ENCODE measurements at regions not wholly inside any gene's neighbourhood (a gene's known extent, or its start where the extent isn't known, plus 50 kb on each side); places are given as distances from the start of the nearest gene placed in this dataset.

DNA sequence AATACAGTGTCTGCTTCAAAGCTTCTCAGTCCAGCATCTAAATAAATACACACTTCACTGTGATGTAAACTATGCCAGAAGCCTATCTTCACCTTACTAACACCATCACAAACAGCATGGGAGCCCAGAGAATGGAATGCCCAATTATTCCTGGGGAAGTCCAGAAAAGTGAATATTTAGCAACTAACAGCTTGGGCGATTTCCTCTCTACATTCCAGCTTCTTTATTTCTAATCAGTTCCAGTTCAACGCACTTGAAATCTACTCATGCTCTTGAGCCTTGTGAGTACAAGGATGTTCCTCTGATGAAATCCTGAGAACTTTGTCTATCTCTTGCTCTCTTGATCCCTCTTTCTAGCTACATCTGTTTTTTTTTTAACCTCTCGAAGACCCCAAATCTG is 100.4 kb upstream of the C9orf72 start:
- no peak for DNase-seq (ENCODE audit: low read depth, low spot score)
- in situ Hi-C loops (cut with HindIII; ENCODE audit: low pct_unique_long_range_greater_than_20kb, low sequenced_read_pairs) = no loop called here
- TF ChIP-seq, protein P1, sequence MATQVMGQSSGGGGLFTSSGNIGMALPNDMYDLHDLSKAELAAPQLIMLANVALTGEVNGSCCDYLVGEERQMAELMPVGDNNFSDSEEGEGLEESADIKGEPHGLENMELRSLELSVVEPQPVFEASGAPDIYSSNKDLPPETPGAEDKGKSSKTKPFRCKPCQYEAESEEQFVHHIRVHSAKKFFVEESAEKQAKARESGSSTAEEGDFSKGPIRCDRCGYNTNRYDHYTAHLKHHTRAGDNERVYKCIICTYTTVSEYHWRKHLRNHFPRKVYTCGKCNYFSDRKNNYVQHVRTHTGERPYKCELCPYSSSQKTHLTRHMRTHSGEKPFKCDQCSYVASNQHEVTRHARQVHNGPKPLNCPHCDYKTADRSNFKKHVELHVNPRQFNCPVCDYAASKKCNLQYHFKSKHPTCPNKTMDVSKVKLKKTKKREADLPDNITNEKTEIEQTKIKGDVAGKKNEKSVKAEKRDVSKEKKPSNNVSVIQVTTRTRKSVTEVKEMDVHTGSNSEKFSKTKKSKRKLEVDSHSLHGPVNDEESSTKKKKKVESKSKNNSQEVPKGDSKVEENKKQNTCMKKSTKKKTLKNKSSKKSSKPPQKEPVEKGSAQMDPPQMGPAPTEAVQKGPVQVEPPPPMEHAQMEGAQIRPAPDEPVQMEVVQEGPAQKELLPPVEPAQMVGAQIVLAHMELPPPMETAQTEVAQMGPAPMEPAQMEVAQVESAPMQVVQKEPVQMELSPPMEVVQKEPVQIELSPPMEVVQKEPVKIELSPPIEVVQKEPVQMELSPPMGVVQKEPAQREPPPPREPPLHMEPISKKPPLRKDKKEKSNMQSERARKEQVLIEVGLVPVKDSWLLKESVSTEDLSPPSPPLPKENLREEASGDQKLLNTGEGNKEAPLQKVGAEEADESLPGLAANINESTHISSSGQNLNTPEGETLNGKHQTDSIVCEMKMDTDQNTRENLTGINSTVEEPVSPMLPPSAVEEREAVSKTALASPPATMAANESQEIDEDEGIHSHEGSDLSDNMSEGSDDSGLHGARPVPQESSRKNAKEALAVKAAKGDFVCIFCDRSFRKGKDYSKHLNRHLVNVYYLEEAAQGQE (IDR thresholded peaks at IDR 0.05; ENCODE audit: insufficient read depth in 1 of 2, low read depth in 2 of 2, low read length in 1 of 2) = no peak
- no peak for TF ChIP-seq POLR2AphosphoS5 (IDR thresholded peaks at IDR 0.05; ENCODE audit: low read depth, low read length)
- TF ChIP-seq, protein P2, sequence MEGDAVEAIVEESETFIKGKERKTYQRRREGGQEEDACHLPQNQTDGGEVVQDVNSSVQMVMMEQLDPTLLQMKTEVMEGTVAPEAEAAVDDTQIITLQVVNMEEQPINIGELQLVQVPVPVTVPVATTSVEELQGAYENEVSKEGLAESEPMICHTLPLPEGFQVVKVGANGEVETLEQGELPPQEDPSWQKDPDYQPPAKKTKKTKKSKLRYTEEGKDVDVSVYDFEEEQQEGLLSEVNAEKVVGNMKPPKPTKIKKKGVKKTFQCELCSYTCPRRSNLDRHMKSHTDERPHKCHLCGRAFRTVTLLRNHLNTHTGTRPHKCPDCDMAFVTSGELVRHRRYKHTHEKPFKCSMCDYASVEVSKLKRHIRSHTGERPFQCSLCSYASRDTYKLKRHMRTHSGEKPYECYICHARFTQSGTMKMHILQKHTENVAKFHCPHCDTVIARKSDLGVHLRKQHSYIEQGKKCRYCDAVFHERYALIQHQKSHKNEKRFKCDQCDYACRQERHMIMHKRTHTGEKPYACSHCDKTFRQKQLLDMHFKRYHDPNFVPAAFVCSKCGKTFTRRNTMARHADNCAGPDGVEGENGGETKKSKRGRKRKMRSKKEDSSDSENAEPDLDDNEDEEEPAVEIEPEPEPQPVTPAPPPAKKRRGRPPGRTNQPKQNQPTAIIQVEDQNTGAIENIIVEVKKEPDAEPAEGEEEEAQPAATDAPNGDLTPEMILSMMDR (IDR thresholded peaks at IDR 0.05) = no peak
- TF ChIP-seq TCF7L2 (IDR thresholded peaks at IDR 0.05; ENCODE audit: low read depth, low read length) = no peak
- no peak for TF ChIP-seq SIN3A (IDR thresholded peaks at IDR 0.05; ENCODE audit: borderline replicate concordance, insufficient read depth, low read depth, low read length)
- ChIA-PET CTCF (no interaction called here), POLR2A (no interaction called here)
- no TSS peak for BruUV-seq (replicated peaks)
- intact Hi-C loops (cut with micrococcal nuclease; ENCODE audit: unreplicated experiment) = no loop called here
- Histone ChIP-seq H3K36me3 (ENCODE audit: control insufficient read depth, insufficient read depth, low read length) (no peaks in the 10 kb centered on the region), H3K9me3 (ENCODE audit: control insufficient read depth, insufficient read depth, low read depth, low read length) (no peaks in the 10 kb centered on the region), H3K27me3 (ENCODE audit: control insufficient read depth, insufficient read depth, low read length) (no peaks in the 10 kb centered on the region), H3K27ac (ENCODE audit: low read length) (no peak overlapping the region), H3K4me1 (ENCODE audit: control insufficient read depth, insufficient read depth, low read length) (no peaks in the 10 kb centered on the region), H3K4me3 (ENCODE audit: low read depth in 2 of 2, low read length in 2 of 2) (no peak overlapping the region)
- no peak for ATAC-seq

DNA sequence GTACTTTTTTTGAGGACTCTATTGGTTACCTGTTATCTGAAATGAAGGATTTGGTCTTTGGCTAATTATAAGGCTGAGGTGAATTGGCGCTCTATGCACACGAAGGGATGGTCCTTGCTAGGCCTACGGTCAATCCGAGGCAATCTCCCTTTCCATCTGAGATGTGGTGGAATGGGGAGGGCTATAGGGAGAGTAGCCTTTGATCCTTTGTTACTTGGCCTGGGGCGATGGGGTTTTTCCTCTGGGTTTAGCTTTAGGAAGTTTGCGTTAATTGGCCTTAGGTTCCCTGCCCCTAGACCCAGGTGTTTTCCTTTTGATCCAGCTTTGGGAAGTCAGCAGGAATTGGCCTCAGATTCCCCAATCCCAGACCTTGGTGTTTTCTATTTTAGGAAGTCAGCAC is 102.1 kb upstream of the C9orf72 start:
- H3K27ac ChIP-seq (ENCODE audit: low read length) = no peak overlapping the region
- no peaks in the 10 kb centered on the region for H3K4me1 ChIP-seq (ENCODE audit: control insufficient read depth, insufficient read depth, low read length)
- ChIA-PET CTCF (no interaction called here), POLR2A (no interaction called here)
- TF ChIP-seq, protein P2 (IDR thresholded peaks at IDR 0.05) = no peak
- TF ChIP-seq, protein P1 (IDR thresholded peaks at IDR 0.05; ENCODE audit: insufficient read depth in 1 of 2, low read depth in 2 of 2, low read length in 1 of 2) = no peak
- TF ChIP-seq POLR2AphosphoS5 (IDR thresholded peaks at IDR 0.05; ENCODE audit: low read depth, low read length) (no peak), TCF7L2 (IDR thresholded peaks at IDR 0.05; ENCODE audit: low read depth, low read length) (no peak), SIN3A (IDR thresholded peaks at IDR 0.05; ENCODE audit: borderline replicate concordance, insufficient read depth, low read depth, low read length) (no peak)
- no TSS peak for BruUV-seq (replicated peaks)
- DNase-seq (ENCODE audit: low read depth, low spot score) (no peak), ATAC-seq (no peak)
- H3K27me3 ChIP-seq (ENCODE audit: control insufficient read depth, insufficient read depth, low read length) = no peaks in the 10 kb centered on the region
- H3K4me3 ChIP-seq (ENCODE audit: low read depth in 2 of 2, low read length in 2 of 2) = no peak overlapping the region
- in situ Hi-C loops (cut with HindIII; ENCODE audit: low pct_unique_long_range_greater_than_20kb, low sequenced_read_pairs) = no loop called here
- intact Hi-C loops (cut with micrococcal nuclease; ENCODE audit: unreplicated experiment) = no loop called here
- no peaks in the 10 kb centered on the region for H3K36me3 ChIP-seq (ENCODE audit: control insufficient read depth, insufficient read depth, low read length)
- no peaks in the 10 kb centered on the region for H3K9me3 ChIP-seq (ENCODE audit: control insufficient read depth, insufficient read depth, low read depth, low read length)
